Right hindlimb (tissue), 1 donor: ENCODE measurements at regions not wholly inside any gene's neighbourhood (a gene's known extent, or its start where the extent isn't known, plus 50 kb on each side); places are given as distances from the start of the nearest gene placed in this dataset.

ENCODE experiments used
- DNase-seq: peaks from one replicate; pipeline ENCODE4 v3.0.0-alpha.2; 2018

GRCh38 chr14:60563113-60563512 is 54.2 kb downstream of the SIX6 start:
- DNase-seq = peak; percentile 67

DNA sequence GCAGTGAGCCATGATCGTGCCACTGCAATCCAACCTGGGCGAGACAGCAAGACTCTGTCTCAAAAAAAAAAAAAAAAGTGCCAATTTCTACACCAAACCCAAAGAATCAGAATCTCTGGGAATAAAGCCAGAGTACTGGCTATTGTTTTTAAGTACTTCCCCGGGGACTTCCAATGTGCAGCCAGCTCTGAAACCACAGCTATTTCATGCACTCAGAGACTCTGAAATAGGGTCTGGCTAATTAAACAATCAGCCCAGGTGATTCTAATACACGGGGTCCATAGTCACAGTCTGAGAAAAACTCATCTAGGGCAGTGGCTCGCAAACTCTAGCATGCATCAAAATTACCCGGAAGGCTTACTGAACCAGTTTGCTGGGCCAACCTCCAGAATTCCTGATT is 56.3 kb downstream of the SIX6 start:
- no peak for DNase-seq

GRCh38 chr14:60566101-60566500 is 57.2 kb downstream of the SIX6 start:
- no peak for DNase-seq

DNA sequence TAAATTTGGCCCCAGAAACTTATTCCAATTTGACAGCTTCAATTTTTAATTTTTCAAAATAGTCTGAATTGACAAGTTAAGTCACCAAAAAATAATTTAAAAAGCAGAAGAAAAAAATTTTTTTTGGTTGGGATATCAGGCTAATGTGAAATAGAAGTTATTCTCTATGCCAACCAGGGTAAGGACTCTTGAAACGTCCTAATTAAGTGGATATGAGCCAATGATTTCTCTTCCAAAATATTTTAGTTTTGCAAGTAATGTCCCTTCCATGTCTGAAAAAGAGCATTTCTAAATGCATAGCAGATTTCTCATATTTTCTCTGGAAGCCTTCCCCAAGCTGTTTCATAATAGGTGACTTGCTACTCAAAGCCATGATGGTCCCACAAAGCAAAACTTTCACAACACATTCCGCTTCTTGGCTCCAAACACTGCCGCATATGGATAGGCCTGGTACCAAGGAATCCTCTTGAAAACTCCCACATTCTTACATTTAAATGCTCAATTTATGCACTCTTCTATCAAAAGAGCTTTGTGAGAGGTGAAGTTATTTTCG is 65.1 kb downstream of the SIX6 start:
- no peak for DNase-seq

DNA sequence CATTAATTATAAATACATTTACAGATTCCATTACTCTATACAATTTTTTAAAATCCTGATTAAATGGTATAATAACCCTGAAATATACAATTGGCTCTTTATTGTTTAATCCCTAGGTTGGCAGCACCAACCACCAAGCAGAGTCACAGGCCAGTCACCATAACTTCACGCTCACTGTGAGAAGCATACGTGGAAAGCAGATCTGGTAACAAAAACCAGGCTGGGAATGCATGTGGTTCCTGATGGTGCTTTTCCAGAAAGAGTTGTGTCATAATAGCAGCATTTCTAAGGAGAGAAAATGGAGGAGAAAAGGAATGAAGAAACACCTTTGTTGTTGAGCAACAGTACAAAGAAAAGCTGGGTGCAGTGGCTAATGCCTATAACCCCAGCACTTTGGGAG is 66.1 kb downstream of the SIX6 start:
- DNase-seq = no peak

- DNase-seq = no peak
Measured at GRCh38 chr14:60585676-60586075, 63.6 kb downstream of the SIX1 start.

DNA sequence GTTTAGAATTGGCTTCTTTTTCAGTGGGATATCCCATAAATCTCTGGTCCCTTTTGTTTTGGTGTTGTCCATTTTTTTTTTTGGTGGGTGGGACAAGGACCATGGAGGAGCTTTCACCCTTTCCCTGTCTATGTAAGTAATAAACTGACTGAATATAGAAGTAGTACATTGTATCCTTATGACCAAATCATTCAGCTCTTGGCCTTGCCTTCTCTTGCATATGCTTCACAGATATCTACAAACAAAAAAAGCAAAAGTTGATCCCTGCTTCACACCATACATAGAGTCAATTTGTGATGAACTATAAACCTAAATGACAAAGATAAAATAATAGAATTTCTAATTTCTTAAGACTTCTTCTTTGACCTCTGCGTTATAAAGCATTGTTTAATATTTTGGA is 59.8 kb downstream of the SIX1 start:
- no peak for DNase-seq

- peak; percentile 24 for DNase-seq
Measured at GRCh38 chr14:60590991-60591414, 58.3 kb downstream of the SIX1 start.
